VCaP (cell line): ENCODE measurements at regions not wholly inside any gene's neighbourhood (a gene's known extent, or its start where the extent isn't known, plus 50 kb on each side); places are given as distances from the start of the nearest gene placed in this dataset.

Source experiments
- H3K27ac ChIP-seq: fragments of 450-650 bp; 2 replicates; pipeline ENCODE4 v1.5.1; 2017
- TF ChIP-seq, protein P1 (sequence below): fragments of 450-650 bp; conservative IDR thresholded peaks from 2 replicates; pipeline ENCODE4 v1.5.1; 2017; ENCODE audit warnings: mild to moderate bottlenecking, moderate library complexity

DNA sequence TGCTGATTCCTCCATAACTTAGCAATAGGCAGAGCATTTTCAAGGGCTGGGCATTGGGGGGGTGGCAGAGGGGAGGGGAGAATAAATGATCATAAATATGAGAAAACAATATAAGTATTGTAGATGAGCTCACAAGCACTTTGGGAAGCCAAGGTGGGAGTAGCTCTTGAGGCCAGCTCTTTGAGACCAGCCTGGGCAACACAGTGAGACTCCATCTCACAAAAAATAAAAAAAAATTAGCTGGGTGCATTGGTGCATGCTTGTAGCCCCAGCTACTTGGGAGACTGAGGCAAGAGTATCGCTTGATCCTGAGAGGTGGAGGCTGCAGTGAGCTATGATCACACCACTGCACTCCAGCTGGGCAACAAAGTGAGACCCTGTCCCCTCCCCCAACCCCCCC lies 75.9 kb downstream of the MYCN start:
- TF ChIP-seq, protein P1, sequence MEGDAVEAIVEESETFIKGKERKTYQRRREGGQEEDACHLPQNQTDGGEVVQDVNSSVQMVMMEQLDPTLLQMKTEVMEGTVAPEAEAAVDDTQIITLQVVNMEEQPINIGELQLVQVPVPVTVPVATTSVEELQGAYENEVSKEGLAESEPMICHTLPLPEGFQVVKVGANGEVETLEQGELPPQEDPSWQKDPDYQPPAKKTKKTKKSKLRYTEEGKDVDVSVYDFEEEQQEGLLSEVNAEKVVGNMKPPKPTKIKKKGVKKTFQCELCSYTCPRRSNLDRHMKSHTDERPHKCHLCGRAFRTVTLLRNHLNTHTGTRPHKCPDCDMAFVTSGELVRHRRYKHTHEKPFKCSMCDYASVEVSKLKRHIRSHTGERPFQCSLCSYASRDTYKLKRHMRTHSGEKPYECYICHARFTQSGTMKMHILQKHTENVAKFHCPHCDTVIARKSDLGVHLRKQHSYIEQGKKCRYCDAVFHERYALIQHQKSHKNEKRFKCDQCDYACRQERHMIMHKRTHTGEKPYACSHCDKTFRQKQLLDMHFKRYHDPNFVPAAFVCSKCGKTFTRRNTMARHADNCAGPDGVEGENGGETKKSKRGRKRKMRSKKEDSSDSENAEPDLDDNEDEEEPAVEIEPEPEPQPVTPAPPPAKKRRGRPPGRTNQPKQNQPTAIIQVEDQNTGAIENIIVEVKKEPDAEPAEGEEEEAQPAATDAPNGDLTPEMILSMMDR, result no peak
- H3K27ac ChIP-seq, result no peak overlapping the region

DNA sequence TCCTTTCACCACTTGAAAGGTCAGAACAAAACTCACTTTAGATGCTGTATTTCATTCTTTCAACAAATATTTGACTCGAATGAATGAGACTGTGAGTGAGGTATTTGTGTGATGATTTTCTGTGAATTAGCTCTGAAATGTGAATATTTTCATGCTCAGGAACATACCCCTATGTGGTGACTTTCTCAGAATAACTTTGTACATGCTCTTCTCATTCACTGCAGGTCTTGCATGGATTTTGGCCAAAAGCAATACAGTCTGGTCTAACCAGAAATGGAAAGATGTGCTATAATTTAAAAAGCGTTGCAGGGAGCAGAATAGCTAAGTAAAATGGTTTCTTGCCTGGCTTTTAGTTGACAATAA lies 75.5 kb downstream of the MYCN start:
- TF ChIP-seq, protein P1, result no peak
- no peak overlapping the region for H3K27ac ChIP-seq

DNA sequence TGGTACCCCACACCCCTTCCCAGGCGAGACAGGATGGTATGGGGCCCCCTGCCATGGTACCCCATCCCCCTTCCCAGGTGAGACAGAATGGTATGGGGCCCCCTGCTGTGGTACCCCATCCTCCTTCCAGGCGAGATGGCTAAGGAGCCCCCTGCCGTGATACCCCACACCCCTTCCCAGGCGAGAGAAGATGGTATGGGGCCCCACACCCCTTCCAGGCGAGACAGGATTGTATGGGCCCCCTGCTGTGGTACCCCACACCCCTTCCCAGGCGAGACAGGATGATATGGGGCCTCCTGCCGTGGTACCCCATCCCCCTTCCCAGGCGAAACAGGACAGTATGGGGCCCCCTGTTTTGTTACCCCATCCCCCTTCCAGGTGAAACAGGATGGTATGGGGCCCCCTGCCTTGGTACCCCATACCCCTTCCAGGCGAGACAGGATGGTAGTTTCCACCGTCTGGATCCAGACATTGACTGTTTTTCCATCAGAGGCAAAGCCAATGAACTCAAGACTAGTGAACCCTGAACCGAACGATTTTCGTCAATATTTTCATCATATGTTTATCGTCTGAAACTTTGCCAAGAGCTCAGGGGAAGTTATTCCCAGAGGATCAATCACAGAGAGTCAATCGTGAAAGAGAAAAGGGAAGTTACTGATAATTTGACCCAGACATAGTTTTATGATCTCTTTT lies 75.0 kb downstream of the MYCN start:
- TF ChIP-seq, protein P1, result no peak
- no peak overlapping the region for H3K27ac ChIP-seq

DNA sequence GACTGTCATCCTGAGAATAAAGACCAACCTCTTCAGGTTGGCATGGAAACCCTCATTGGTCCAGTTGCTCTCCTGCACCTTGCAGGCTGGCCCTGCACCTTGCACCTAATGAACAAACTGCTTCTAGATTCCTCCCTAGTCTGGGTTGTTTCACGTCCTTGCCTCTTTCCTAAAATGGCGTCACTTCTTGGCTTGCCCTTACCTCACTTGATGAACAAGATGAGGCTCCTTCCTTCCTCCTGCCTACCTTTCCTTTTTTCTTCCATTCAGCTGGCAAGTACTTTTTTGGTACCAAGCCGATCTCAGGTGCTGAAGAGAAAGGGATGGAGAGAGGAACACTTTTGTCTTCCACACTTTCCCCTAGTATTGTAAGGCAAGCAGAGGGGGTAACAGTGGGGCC lies 74.5 kb downstream of the MYCN start:
- peak overlapping the region; percentile 68; the same call in 1 of the 2 replicates for H3K27ac ChIP-seq
- TF ChIP-seq, protein P1, result no peak

DNA sequence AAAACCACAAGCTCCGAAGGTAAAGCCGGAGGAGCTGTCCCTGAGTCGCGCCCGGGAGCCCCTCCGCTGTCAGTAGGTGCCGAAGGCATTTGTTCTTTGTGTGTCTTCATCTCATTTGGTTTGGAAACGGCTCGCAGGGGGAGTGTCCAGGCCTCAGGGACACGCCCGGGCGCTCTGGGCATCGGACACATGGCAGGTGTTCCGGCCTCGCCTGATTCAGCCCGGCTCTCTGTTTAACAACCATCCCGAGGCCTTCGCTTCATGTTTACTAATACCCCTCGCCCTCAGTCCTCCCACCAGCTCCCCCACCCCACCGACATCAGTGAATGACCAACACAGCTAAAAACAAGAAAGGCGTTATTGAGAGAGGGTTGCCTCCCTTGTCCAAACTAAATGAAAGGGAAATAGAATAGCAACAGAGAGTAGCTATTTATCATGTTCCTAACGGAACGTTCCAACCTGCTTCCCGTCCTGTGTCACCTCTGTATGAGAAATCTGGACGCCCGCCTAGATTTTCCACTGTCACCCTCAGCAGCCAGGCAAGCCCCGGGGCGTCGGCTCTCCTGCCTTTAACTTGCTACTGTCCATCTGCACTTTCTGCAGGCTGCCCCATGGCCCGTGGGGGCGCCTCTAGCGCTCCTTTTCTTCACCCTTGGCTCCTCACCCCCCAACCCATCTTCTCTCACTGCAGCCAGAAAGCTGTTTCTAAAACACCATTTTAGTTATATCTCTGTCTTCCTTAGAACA lies 73.9 kb downstream of the MYCN start:
- TF ChIP-seq, protein P1, result no peak
- peak overlapping the region; percentile 68 for H3K27ac ChIP-seq

DNA sequence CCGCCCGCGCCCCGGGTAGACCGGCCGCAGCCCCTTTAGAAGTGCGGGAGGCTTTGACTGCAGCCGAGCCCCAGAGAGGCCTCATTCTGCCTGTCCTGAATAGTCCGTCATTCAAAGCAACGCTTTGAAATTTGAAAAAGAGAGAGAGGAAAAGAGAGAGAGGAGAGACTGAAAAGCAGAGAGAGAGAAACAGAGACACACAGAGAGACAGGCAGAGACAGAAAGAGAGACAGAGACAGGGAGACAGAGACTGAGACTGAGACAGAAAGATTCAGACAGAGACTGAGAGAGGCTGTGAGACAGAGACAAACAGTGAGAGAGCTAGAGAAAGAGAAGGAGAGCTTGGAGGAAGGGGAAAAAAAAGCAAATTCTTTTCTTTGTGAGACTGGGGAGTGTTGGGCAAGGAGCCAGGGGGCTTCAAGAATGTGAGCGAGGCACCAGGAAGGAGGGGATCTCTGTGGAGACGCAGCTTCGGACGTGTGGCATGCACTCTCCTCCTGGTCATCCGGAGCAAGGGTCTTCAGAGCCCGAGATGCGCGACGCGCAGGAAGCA lies 73.1 kb downstream of the MYCN start:
- H3K27ac ChIP-seq, result peak overlapping the region; percentile 68

More for the DNA sequence above, 73.1 kb downstream of the MYCN start:
- TF ChIP-seq, protein P1, result no peak
